ENCODE measurements at regions not wholly inside any gene's neighbourhood (a gene's known extent, or its start where the extent isn't known, plus 50 kb on each side); places are given as distances from the start of the nearest gene placed in this dataset.
A peak's percentile ranks its signal among the peaks of the same experiment; 100 is the strongest.

DNA sequence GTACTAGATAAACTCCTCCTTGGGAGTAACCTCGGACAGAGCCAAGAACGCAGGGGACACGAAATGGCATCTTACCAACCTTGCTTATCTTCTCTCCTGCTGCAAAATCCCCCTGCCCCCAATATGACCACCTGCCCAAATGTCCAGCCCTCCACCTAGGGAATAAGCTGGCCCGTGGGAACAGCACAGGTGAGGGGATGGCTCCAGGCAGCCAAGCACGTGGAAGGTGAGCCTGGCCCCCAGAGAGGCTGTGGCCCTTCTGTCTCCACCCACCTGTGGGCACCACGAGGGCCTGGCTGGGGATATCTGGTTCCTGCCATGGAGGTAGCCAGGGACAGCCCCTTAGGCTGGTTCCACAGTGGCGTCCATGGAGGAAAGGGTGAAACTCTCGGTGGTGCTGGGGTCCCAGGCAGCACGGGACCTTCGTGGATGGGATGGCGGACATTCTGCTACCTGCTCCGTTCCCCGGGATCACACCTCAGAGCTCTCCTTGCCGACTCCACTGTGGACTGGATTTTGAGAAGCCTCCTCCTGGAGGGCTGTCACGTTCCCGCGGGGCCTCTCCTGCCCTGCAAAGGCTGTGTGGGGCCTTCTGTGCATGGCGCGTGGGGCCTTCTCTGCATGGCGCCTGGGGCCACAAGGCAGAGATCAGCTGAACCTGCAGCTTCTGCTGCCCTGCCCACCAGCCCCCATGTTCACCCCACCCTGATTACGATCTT is 388.5 kb upstream of the TNRC6C start:
- FAIRE-seq (no peak), DNase-seq (ENCODE audit: low read depth in 1 of 2, low spot score in 2 of 2) (no peak)
- POLR2A ChIA-PET (ENCODE audit: partially characterized antibody) = no interaction called here

More for the DNA sequence above, 388.5 kb upstream of the TNRC6C start:
- 96% methylated on average over 21 of the region's 21 CpGs; no CpG with 5 or more reads in 1 of the 2 experiments for WGBS, 2 experiments (ENCODE audit: extremely low coverage in 1 of 2, insufficient coverage in 1 of 2, insufficient read length in 1 of 2, insufficient replicate concordance in 2 of 2, low coverage in 1 of 2, low lambda C conversion rate in 2 of 2, missing lambda C conversion rate in 1 of 2)
- peak overlapping the region; percentile 20 for H4K91ac ChIP-seq (replicated peaks; ENCODE audit: insufficient read length, low read length)
- H2BK12ac ChIP-seq (ENCODE audit: low read depth, low read length) = no peak overlapping the region
- no peak overlapping the region for H2BK5ac ChIP-seq (ENCODE audit: low read depth, low read length)
- H2AFZ ChIP-seq (ENCODE audit: low read length) = no peak overlapping the region
- CTCF ChIA-PET (ENCODE audit: partially characterized antibody) = interaction anchor here (1.3 kb wide), 1 partner anchor 443 kb away, joined by 4 read pairs; no protein-coding TSS in a partner anchor
- no peak overlapping the region for H2BK20ac ChIP-seq (ENCODE audit: low read length)
- no peaks in the 10 kb centered on the region for H3K79me2 ChIP-seq (ENCODE audit: control insufficient read depth in 1 of 2, insufficient read depth in 2 of 2, low read length in 2 of 2)
- H4K20me1 ChIP-seq (replicated peaks in 1 of 2; ENCODE audit: control insufficient read depth in 1 of 2, insufficient read depth in 2 of 2, low read length in 2 of 2) = no peaks in the 10 kb centered on the region
- no peak overlapping the region for H3K56ac ChIP-seq (replicated peaks; ENCODE audit: insufficient read length, low read depth, low read length)
- H3K18ac ChIP-seq (ENCODE audit: extremely low read depth, low read length) = no peak overlapping the region
- no peak overlapping the region for H4K5ac ChIP-seq (ENCODE audit: insufficient read length, low read depth, low read length)
- no peak overlapping the region for H3K14ac ChIP-seq (ENCODE audit: insufficient read length)
- H3K79me1 ChIP-seq (ENCODE audit: low read depth, low read length) = no peaks in the 10 kb centered on the region
- no peak overlapping the region for H3K4me2 ChIP-seq (ENCODE audit: insufficient read depth in 1 of 2, low read depth in 2 of 2, low read length in 2 of 2)
- no peak overlapping the region for H3K4ac ChIP-seq (replicated peaks; ENCODE audit: insufficient read length, low read depth, low read length)
- H2AK5ac ChIP-seq (ENCODE audit: low read depth, low read length) = no peak overlapping the region
- H3K9ac ChIP-seq (replicated peaks in 1 of 4; ENCODE audit: extremely low read depth in 1 of 4, low read depth in 3 of 4, low read length in 3 of 4) = no peak overlapping the region
- no peak overlapping the region; the same call in 1 of the 2 replicates for H4K8ac ChIP-seq (ENCODE audit: extremely low read depth, insufficient read depth, low read length)
- no peaks in the 10 kb centered on the region for H3K9me3 ChIP-seq (ENCODE audit: insufficient read depth in 2 of 2, low read depth in 1 of 2, low read length in 1 of 2)
- H2BK15ac ChIP-seq (ENCODE audit: low read length) = 0 out of 2 replicates have a peak overlapping the region, but pooled peaks have one; percentile 72
- no peaks in the 10 kb centered on the region for H3K23me2 ChIP-seq (ENCODE audit: low read depth, low read length)
- TF ChIP-seq EGR1 (IDR thresholded peaks at IDR 0.05; ENCODE audit: borderline replicate concordance, low read depth, low read length) (no peak), BACH1 (IDR thresholded peaks at IDR 0.05; ENCODE audit: low read length) (no peak), RAD21 (IDR thresholded peaks at IDR 0.05 in 1 of 2, conservative IDR thresholded peaks at IDR 0.05 in 1 of 2; ENCODE audit: low read depth in 2 of 2, low read length in 2 of 2) (no peak), YY1 (IDR thresholded peaks at IDR 0.05; ENCODE audit: low read depth, low read length) (no peak), SIRT6 (IDR thresholded peaks at IDR 0.05; ENCODE audit: low read length) (no peak)
- TF ChIP-seq, protein P1, sequence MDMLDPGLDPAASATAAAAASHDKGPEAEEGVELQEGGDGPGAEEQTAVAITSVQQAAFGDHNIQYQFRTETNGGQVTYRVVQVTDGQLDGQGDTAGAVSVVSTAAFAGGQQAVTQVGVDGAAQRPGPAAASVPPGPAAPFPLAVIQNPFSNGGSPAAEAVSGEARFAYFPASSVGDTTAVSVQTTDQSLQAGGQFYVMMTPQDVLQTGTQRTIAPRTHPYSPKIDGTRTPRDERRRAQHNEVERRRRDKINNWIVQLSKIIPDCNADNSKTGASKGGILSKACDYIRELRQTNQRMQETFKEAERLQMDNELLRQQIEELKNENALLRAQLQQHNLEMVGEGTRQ (IDR thresholded peaks at IDR 0.05; ENCODE audit: low read length) = no peak
- peaks cover 0 to 11% (median 7%) of the 10 kb centered on the region in 4 experiments; a peak in 6 of 7 replicates for H3K4me1 ChIP-seq (replicated peaks in 1 of 4; ENCODE audit: control insufficient read depth in 3 of 4, insufficient read depth in 4 of 4, low read length in 3 of 4)
- no peak overlapping the region for H3K4me3 ChIP-seq (ENCODE audit: extremely low read depth in 1 of 4, insufficient read depth in 2 of 4, low read depth in 3 of 4, low read length in 4 of 4)
- H3K23ac ChIP-seq (ENCODE audit: insufficient read length) = no peak overlapping the region
- H2BK120ac ChIP-seq (replicated peaks; ENCODE audit: low read depth, low read length) = no peak overlapping the region
- H3K27ac ChIP-seq (ENCODE audit: low read depth, low read length) = no peak overlapping the region
- H3K27me3 ChIP-seq (replicated peaks in 1 of 4; ENCODE audit: control insufficient read depth in 3 of 4, extremely low read depth in 1 of 4, insufficient read depth in 3 of 4, low read length in 3 of 4) = peaks cover 0 to 4% (median 0%) of the 10 kb centered on the region in 4 experiments; a peak in 2 of 7 replicates
- H3K36me3 ChIP-seq (ENCODE audit: control insufficient read depth in 2 of 4, insufficient read depth in 4 of 4, low read length in 3 of 4) = no peaks in the 10 kb centered on the region
